ENCODE measurements at regions not wholly inside any gene's neighbourhood (a gene's known extent, or its start where the extent isn't known, plus 50 kb on each side); places are given as distances from the start of the nearest gene placed in this dataset.

- DNase-seq (ENCODE audit: low read depth in 1 of 2, low spot score in 1 of 2): no peak
Measured at GRCh38 chr1:239436286-239436685, 49.9 kb downstream of the CHRM3 start.

- no peak for DNase-seq (ENCODE audit: low read depth in 1 of 2, low spot score in 1 of 2)
Measured at GRCh38 chr1:239437822-239438221, 51.5 kb downstream of the CHRM3 start.

GRCh38 chr1:239438891-239439290 lies 52.5 kb downstream of the CHRM3 start:
- DNase-seq (ENCODE audit: low read depth in 1 of 2, low spot score in 1 of 2): no peak

- no peak for DNase-seq (ENCODE audit: low read depth in 1 of 2, low spot score in 1 of 2)
Measured at GRCh38 chr1:239443361-239443760, 57.0 kb downstream of the CHRM3 start.

GRCh38 chr1:239446611-239447010 lies 60.2 kb downstream of the CHRM3 start:
- no peak for DNase-seq (ENCODE audit: low read depth in 1 of 2, low spot score in 1 of 2)

GRCh38 chr1:239448911-239449310 lies 62.5 kb downstream of the CHRM3 start:
- no peak for DNase-seq (ENCODE audit: low read depth in 1 of 2, low spot score in 1 of 2)

GRCh38 chr1:239455743-239456142 lies 69.4 kb downstream of the CHRM3 start:
- DNase-seq (ENCODE audit: low read depth in 1 of 2, low spot score in 1 of 2): no peak

GRCh38 chr1:239456788-239457187 lies 70.4 kb downstream of the CHRM3 start:
- no peak for DNase-seq (ENCODE audit: low read depth in 1 of 2, low spot score in 1 of 2)

GRCh38 chr1:239457491-239458143 lies 71.2 kb downstream of the CHRM3 start:
- no peak for DNase-seq (ENCODE audit: low read depth in 1 of 2, low spot score in 1 of 2)

- DNase-seq (ENCODE audit: low read depth in 1 of 2, low spot score in 1 of 2): no peak
Measured at GRCh38 chr1:239458144-239458500, 71.8 kb downstream of the CHRM3 start.

GRCh38 chr1:239467730-239468129 lies 81.4 kb downstream of the CHRM3 start:
- DNase-seq (ENCODE audit: low read depth in 1 of 2, low spot score in 1 of 2): no peak

GRCh38 chr1:239478069-239478468 lies 91.7 kb downstream of the CHRM3 start:
- no peak for DNase-seq (ENCODE audit: low read depth in 1 of 2, low spot score in 1 of 2)

GRCh38 chr1:239483391-239483790 lies 97.0 kb downstream of the CHRM3 start:
- no peak for DNase-seq (ENCODE audit: low read depth in 1 of 2, low spot score in 1 of 2)

GRCh38 chr1:239493811-239494414 lies 107.5 kb downstream of the CHRM3 start:
- no peak for DNase-seq (ENCODE audit: low read depth in 1 of 2, low spot score in 1 of 2)

- no peak for DNase-seq (ENCODE audit: low read depth in 1 of 2, low spot score in 1 of 2)
Measured at GRCh38 chr1:239505094-239505493, 118.7 kb downstream of the CHRM3 start.

GRCh38 chr1:239507826-239508225 lies 121.5 kb downstream of the CHRM3 start:
- no peak for DNase-seq (ENCODE audit: low read depth in 1 of 2, low spot score in 1 of 2)

- no peak for DNase-seq (ENCODE audit: low read depth in 1 of 2, low spot score in 1 of 2)
Measured at GRCh38 chr1:239511875-239512274, 125.5 kb downstream of the CHRM3 start.

GRCh38 chr1:239516579-239516978 lies 130.2 kb downstream of the CHRM3 start:
- DNase-seq (ENCODE audit: low read depth in 1 of 2, low spot score in 1 of 2): no peak

- DNase-seq (ENCODE audit: low read depth in 1 of 2, low spot score in 1 of 2): no peak
Measured at GRCh38 chr1:239526391-239526790, 140.0 kb downstream of the CHRM3 start.

- DNase-seq (ENCODE audit: low read depth in 1 of 2, low spot score in 1 of 2): no peak
Measured at GRCh38 chr1:239527051-239527693, 140.8 kb downstream of the CHRM3 start.

GRCh38 chr1:239536165-239536849 lies 149.9 kb downstream of the CHRM3 start:
- DNase-seq (ENCODE audit: low read depth in 1 of 2, low spot score in 1 of 2): no peak

- no peak for DNase-seq (ENCODE audit: low read depth in 1 of 2, low spot score in 1 of 2)
Measured at GRCh38 chr1:239537795-239538194, 151.4 kb downstream of the CHRM3 start.
